OCI-LY3 (cell line): ENCODE measurements at regions not wholly inside any gene's neighbourhood (a gene's known extent, or its start where the extent isn't known, plus 50 kb on each side); places are given as distances from the start of the nearest gene placed in this dataset.

Source experiments
- H2AFZ ChIP-seq: fragments of 200-600, 300-600 bp; shearing (Covaris generic); 2 replicates; pipeline ENCODE4 v1.6.0; 2014; ENCODE audit warnings: antibody characterized with exemption, low read depth, low read length
- H3K27ac ChIP-seq: fragments of 200-600, 300-600 bp; sonication (generic); 2 replicates; pipeline ENCODE4 v1.5.1; 2014; ENCODE audit warnings: mild to moderate bottlenecking, low read length, moderate library complexity, mixed read lengths
- H3K27me3 ChIP-seq: fragments of 200-600, 300-600 bp; sonication (generic); 2 replicates; pipeline ENCODE4 v1.6.1; 2014; ENCODE audit warnings: low read depth, low read length, mixed read lengths
- H3K36me3 ChIP-seq: fragments of 200-600, 300-600 bp; sonication (generic); replicated peaks from 2 replicates; pipeline ENCODE3; 2014; ENCODE audit warnings: low read depth, low read length, mixed read lengths
- H3K4me1 ChIP-seq: fragments of 300-600, 200-600 bp; sonication (generic); 2 replicates; pipeline ENCODE4 v1.6.1; 2014; ENCODE audit warnings: low read length, mixed read lengths
- H3K4me2 ChIP-seq: fragments of 200-600, 300-600 bp; sonication (generic); 2 replicates; pipeline ENCODE4 v1.6.1; 2014; ENCODE audit warnings: low read length, mixed read lengths
- H3K4me3 ChIP-seq: fragments of 300-600, 200-600 bp; sonication (generic); 2 replicates; pipeline ENCODE4 v1.5.1; 2014; ENCODE audit warnings: antibody characterized with exemption, mild to moderate bottlenecking, low read length, moderate library complexity
- H3K79me2 ChIP-seq: fragments of 300-600, 200-600 bp; shearing (Covaris generic); 2 replicates; pipeline ENCODE4 v1.6.1; 2014; ENCODE audit warnings: mild to moderate bottlenecking, low read length, mixed read lengths
- H3K9ac ChIP-seq: fragments of 300-600, 200-600 bp; shearing (Covaris generic); 2 replicates; pipeline ENCODE4 v1.6.0; 2014; ENCODE audit warnings: mild to moderate bottlenecking, low read length, moderate library complexity
- H3K9me3 ChIP-seq: fragments of 200-600, 300-600 bp; shearing (Covaris generic); 2 replicates; pipeline ENCODE4 v1.6.1; 2014; ENCODE audit warnings: low read length, mixed read lengths; ENCODE audit not compliant: insufficient read depth
- H4K20me1 ChIP-seq: fragments of 200-600, 300-600 bp; sonication (generic); 2 replicates; pipeline ENCODE4 v1.6.1; 2016; ENCODE audit warnings: low read length, mixed read lengths; ENCODE audit not compliant: insufficient read depth
- EZH2phosphoT487 ChIP-seq: fragments of 200-600 bp; shearing (Covaris generic); IDR thresholded peaks from 2 replicates; pipeline ENCODE4 v1.6.1; 2018; ENCODE audit warnings: antibody characterized with exemption, mixed run types, low read depth
- TF ChIP-seq, protein P1 (sequence below): fragments of 200-600, 300-600 bp; sonication (generic); IDR thresholded peaks from 2 replicates; pipeline ENCODE4 v1.5.1; 2014; ENCODE audit warnings: antibody characterized with exemption, low read length, low read depth

- no peaks in the 10 kb centered on the region for H3K9me3 ChIP-seq
- H3K4me2 ChIP-seq = no peak overlapping the region
- no peak overlapping the region for H3K9ac ChIP-seq
Observed at GRCh38 chr3:72352176-72352575, 496.1 kb downstream of the SHQ1 start.

GRCh38 chr3:72351536-72351935, 496.7 kb downstream of the SHQ1 start:
- H3K27ac ChIP-seq = no peak overlapping the region
- peaks cover 64% of the 10 kb centered on the region for H3K27me3 ChIP-seq
- H3K4me3 ChIP-seq = no peak overlapping the region
- H4K20me1 ChIP-seq = no peaks in the 10 kb centered on the region
- no peak overlapping the region for H3K4me2 ChIP-seq
- H3K36me3 ChIP-seq = no peaks in the 10 kb centered on the region
- no peaks in the 10 kb centered on the region for H3K79me2 ChIP-seq
- no peaks in the 10 kb centered on the region for H3K9me3 ChIP-seq
- no peak for TF ChIP-seq EZH2phosphoT487
- TF ChIP-seq, protein P1, sequence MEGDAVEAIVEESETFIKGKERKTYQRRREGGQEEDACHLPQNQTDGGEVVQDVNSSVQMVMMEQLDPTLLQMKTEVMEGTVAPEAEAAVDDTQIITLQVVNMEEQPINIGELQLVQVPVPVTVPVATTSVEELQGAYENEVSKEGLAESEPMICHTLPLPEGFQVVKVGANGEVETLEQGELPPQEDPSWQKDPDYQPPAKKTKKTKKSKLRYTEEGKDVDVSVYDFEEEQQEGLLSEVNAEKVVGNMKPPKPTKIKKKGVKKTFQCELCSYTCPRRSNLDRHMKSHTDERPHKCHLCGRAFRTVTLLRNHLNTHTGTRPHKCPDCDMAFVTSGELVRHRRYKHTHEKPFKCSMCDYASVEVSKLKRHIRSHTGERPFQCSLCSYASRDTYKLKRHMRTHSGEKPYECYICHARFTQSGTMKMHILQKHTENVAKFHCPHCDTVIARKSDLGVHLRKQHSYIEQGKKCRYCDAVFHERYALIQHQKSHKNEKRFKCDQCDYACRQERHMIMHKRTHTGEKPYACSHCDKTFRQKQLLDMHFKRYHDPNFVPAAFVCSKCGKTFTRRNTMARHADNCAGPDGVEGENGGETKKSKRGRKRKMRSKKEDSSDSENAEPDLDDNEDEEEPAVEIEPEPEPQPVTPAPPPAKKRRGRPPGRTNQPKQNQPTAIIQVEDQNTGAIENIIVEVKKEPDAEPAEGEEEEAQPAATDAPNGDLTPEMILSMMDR = no peak
- no peak overlapping the region for H3K9ac ChIP-seq
- no peaks in the 10 kb centered on the region for H3K4me1 ChIP-seq
- no peak overlapping the region for H2AFZ ChIP-seq

More at GRCh38 chr3:72352176-72352575, 496.1 kb downstream of the SHQ1 start:
- Histone ChIP-seq H3K36me3 (no peaks in the 10 kb centered on the region), H3K27ac (no peak overlapping the region), H3K4me1 (no peaks in the 10 kb centered on the region), H3K79me2 (no peaks in the 10 kb centered on the region), H3K4me3 (no peak overlapping the region), H4K20me1 (no peaks in the 10 kb centered on the region), H2AFZ (no peak overlapping the region), H3K27me3 (peaks cover 70% of the 10 kb centered on the region)
- TF ChIP-seq, protein P1 = no peak
- no peak for TF ChIP-seq EZH2phosphoT487

GRCh38 chr3:72350761-72351505, 497.3 kb downstream of the SHQ1 start:
- H3K36me3 ChIP-seq = no peaks in the 10 kb centered on the region
- no peak overlapping the region for H3K27ac ChIP-seq
- H4K20me1 ChIP-seq = no peaks in the 10 kb centered on the region
- no peaks in the 10 kb centered on the region for H3K79me2 ChIP-seq
- H3K4me1 ChIP-seq = no peaks in the 10 kb centered on the region
- H3K9ac ChIP-seq = no peak overlapping the region
- TF ChIP-seq, protein P1 = no peak
- no peak for TF ChIP-seq EZH2phosphoT487
- no peaks in the 10 kb centered on the region for H3K9me3 ChIP-seq
- H3K4me3 ChIP-seq = no peak overlapping the region
- no peak overlapping the region for H3K4me2 ChIP-seq
- peaks cover 67% of the 10 kb centered on the region for H3K27me3 ChIP-seq
- no peak overlapping the region for H2AFZ ChIP-seq

DNA sequence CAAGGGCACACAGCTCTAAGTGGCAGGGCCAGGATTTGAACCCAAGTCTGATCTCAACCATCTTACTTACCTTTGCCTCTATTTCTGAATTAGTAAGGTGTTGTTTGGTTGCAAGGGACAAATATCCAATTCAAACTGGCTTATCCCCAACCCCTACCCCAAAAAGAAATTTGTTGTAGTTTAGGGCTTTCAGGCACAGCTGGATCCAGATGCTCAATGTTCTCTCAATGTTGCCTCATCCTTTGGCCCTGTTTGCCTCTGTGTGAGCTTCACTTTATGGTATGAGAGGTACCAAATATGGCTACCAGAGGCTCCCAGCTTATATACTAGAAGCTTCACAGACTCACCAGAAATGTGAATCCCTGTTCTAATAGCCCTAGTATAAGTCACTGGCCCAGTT, 499.9 kb downstream of the SHQ1 start:
- H3K9me3 ChIP-seq = no peaks in the 10 kb centered on the region
- H2AFZ ChIP-seq = no peak overlapping the region
- no peaks in the 10 kb centered on the region for H3K36me3 ChIP-seq
- H3K9ac ChIP-seq = no peak overlapping the region
- H3K79me2 ChIP-seq = no peaks in the 10 kb centered on the region
- H3K27ac ChIP-seq = no peak overlapping the region
- no peaks in the 10 kb centered on the region for H4K20me1 ChIP-seq
- TF ChIP-seq, protein P1 = no peak
- H3K4me3 ChIP-seq = no peak overlapping the region
- no peaks in the 10 kb centered on the region for H3K4me1 ChIP-seq
- peaks cover 54% of the 10 kb centered on the region for H3K27me3 ChIP-seq
- no peak overlapping the region for H3K4me2 ChIP-seq
